Neural cell (in vitro differentiated cells): ENCODE measurements at regions not wholly inside any gene's neighbourhood (a gene's known extent, or its start where the extent isn't known, plus 50 kb on each side); places are given as distances from the start of the nearest gene placed in this dataset.

Experiments used
- CTCF ChIP-seq: fragments of 450-650 bp; IDR thresholded peaks from 2 replicates; pipeline ENCODE4 v1.5.1; 2014; ENCODE audit warnings: antibody characterized with exemption, mild to moderate bottlenecking, moderate library complexity; ENCODE audit not compliant: poor library complexity, severe bottlenecking
- EZH2 ChIP-seq: fragments of 200-600, 300-800 bp; shearing (Covaris generic), sonication (generic); IDR thresholded peaks from 2 replicates; pipeline ENCODE4 v1.6.1; 2014; ENCODE audit warnings: antibody characterized with exemption, low read length, borderline replicate concordance, mild to moderate bottlenecking; ENCODE audit not compliant: insufficient read depth, poor library complexity, severe bottlenecking
- POLR2AphosphoS5 ChIP-seq: IDR thresholded peaks from 2 replicates; pipeline ENCODE4 v1.6.1; 2012
- RAD21 ChIP-seq: fragments of 450-650 bp; conservative IDR thresholded peaks from 2 replicates; pipeline ENCODE4 v1.6.1; 2014; ENCODE audit warnings: antibody characterized with exemption, mild to moderate bottlenecking, moderate library complexity
- REST ChIP-seq: IDR thresholded peaks from 2 replicates; pipeline ENCODE4 v1.6.1; 2012; ENCODE audit warnings: borderline replicate concordance
- SMC3 ChIP-seq: fragments of 450-650 bp; conservative IDR thresholded peaks from 2 replicates; pipeline ENCODE4 v1.6.1; 2014; ENCODE audit warnings: antibody characterized with exemption, mild to moderate bottlenecking, moderate library complexity; ENCODE audit not compliant: poor library complexity

GRCh38 chr5:39520232-39520572 is 95.4 kb upstream of the DAB2 start:
- TF ChIP-seq CTCF (no peak), EZH2 (no peak), REST (no peak), RAD21 (no peak), POLR2AphosphoS5 (no peak), SMC3 (no peak)
